K562 (cell line): ENCODE measurements at regions not wholly inside any gene's neighbourhood (a gene's known extent, or its start where the extent isn't known, plus 50 kb on each side); places are given as distances from the start of the nearest gene placed in this dataset.

Experiments used
- ETS2 ChIP-seq: IDR thresholded peaks from 2 replicates; pipeline ENCODE4 v1.6.1; 2016; ENCODE audit warnings: borderline replicate concordance, missing genetic modification characterization, mild to moderate bottlenecking, moderate library complexity, missing compliant biosample characterization; ENCODE audit not compliant: poor library complexity, severe bottlenecking
- HDAC8 ChIP-seq: fragments of 450-650 bp; IDR thresholded peaks from 2 replicates; pipeline ENCODE4 v1.6.1; 2016; ENCODE audit warnings: mild to moderate bottlenecking, missing genetic modification characterization, moderate library complexity, missing compliant biosample characterization
- HLTF ChIP-seq: fragments of 450-650 bp; IDR thresholded peaks from 2 replicates; pipeline ENCODE4 v1.6.1; 2016
- HMG20B ChIP-seq: fragments of 250-450 bp; sonication (Bioruptor Pico); IDR thresholded peaks from 2 replicates; pipeline ENCODE4 v1.5.0; 2021; ENCODE audit warnings: mild to moderate bottlenecking
- HSF4 ChIP-seq: fragments of 250-450 bp; sonication (Bioruptor Pico); IDR thresholded peaks from 2 replicates; pipeline ENCODE4 v2.1.2; 2022; ENCODE audit warnings: mild to moderate bottlenecking, moderate library complexity, borderline replicate concordance
- KDM4B ChIP-seq, 2 experiments: fragments of 450-650 bp in 1 of 2; sonication (generic) in 1 of 2; IDR thresholded peaks; 2 replicates each; pipeline ENCODE4 v1.6.1; 2016 to 2017; ENCODE audit warnings: borderline replicate concordance in 2 of 2, antibody characterized with exemption in 1 of 2, low read depth in 1 of 2, mild to moderate bottlenecking in 1 of 2
- KHSRP ChIP-seq: fragments of 450-650 bp; IDR thresholded peaks from 2 replicates; pipeline ENCODE4 v1.6.1; 2017
- KLF6 ChIP-seq: fragments of 250-450 bp; sonication (Bioruptor Pico); IDR thresholded peaks from 2 replicates; pipeline ENCODE4 v1.4.0; 2020; ENCODE audit warnings: mild to moderate bottlenecking, moderate library complexity, borderline replicate concordance
- MTF1 ChIP-seq: fragments of 250-450 bp; sonication (Bioruptor Pico); IDR thresholded peaks from 2 replicates; pipeline ENCODE4 v1.9.0; 2021; ENCODE audit warnings: moderate library complexity, mild to moderate bottlenecking, inconsistent platforms, borderline replicate concordance
- NFXL1 ChIP-seq: fragments of 450-650 bp; formaldehyde crosslinking; IDR thresholded peaks from 2 replicates; pipeline ENCODE4 v1.4.0; 2021; ENCODE audit warnings: mild to moderate bottlenecking
- PRMT5 ChIP-seq: sonication (generic); formaldehyde crosslinking; IDR thresholded peaks from 2 replicates; pipeline ENCODE4 v1.5.0; 2020; ENCODE audit warnings: missing genetic modification reagents
- PTTG1 ChIP-seq: fragments of 450-650 bp; IDR thresholded peaks from 2 replicates; pipeline ENCODE4 v1.6.1; 2016; ENCODE audit warnings: low read depth, mild to moderate bottlenecking, missing genetic modification characterization, missing compliant biosample characterization
- RNF2 ChIP-seq: sonication (generic); IDR thresholded peaks from 2 replicates; pipeline ENCODE4 v1.6.1; 2016
- SIN3A ChIP-seq, 2 experiments: fragments of 150-350 bp in 1 of 2; IDR thresholded peaks; 2 replicates each; pipeline ENCODE4 v1.6.1; 2011 to 2016; ENCODE audit warnings: borderline replicate concordance in 2 of 2, low read depth in 2 of 2, low read length in 2 of 2, mild to moderate bottlenecking in 2 of 2, moderate library complexity in 2 of 2; ENCODE audit not compliant: control insufficient read depth in 1 of 2
- SMAD4 ChIP-seq: fragments of 250-450 bp; sonication (Bioruptor Pico); conservative IDR thresholded peaks from 2 replicates; pipeline ENCODE4 v1.8.0; 2021; ENCODE audit warnings: inconsistent platforms, mild to moderate bottlenecking, moderate library complexity
- STAG1 ChIP-seq: sonication (generic); formaldehyde crosslinking; IDR thresholded peaks from 2 replicates; pipeline ENCODE4 v1.5.0; 2020; ENCODE audit warnings: missing genetic modification reagents, borderline replicate concordance
- TEAD2 ChIP-seq: fragments of 450-650 bp; IDR thresholded peaks from 2 replicates; pipeline ENCODE4 v1.6.1; 2016; ENCODE audit warnings: missing genetic modification characterization, control low read depth, missing compliant biosample characterization
- ZMIZ1 ChIP-seq, 2 experiments: fragments of 150-350 bp in 1 of 2; IDR thresholded peaks; 2 replicates each; pipeline ENCODE4 v1.6.1; 2012 to 2016; ENCODE audit warnings: low read depth in 2 of 2, low read length in 2 of 2, mild to moderate bottlenecking in 1 of 2, moderate library complexity in 1 of 2
- ZNF175 ChIP-seq: fragments of 200-800 bp; sonication (Bioruptor generic); IDR thresholded peaks from 2 replicates; pipeline ENCODE4 v1.6.1; 2016; ENCODE audit warnings: low read depth, mild to moderate bottlenecking, missing genetic modification characterization, missing compliant biosample characterization
- ZNF274 ChIP-seq: IDR thresholded peaks from 2 replicates; pipeline ENCODE4 v1.6.1; 2011; ENCODE audit warnings: low read depth, mild to moderate bottlenecking, low read length, moderate library complexity, borderline replicate concordance
- ZNF589 ChIP-seq: fragments of 200-800 bp; sonication (Bioruptor generic); IDR thresholded peaks from 2 replicates; pipeline ENCODE4 v1.6.1; 2016; ENCODE audit warnings: low read depth, missing genetic modification characterization, missing compliant biosample characterization
- TF ChIP-seq, protein P1 (sequence below), 2 experiments: fragments of 450-650 bp; IDR thresholded peaks; 2 replicates each; pipeline ENCODE4 v1.6.1; 2016
- TF ChIP-seq, protein P2 (sequence below): sonication (generic); formaldehyde crosslinking; IDR thresholded peaks from 2 replicates; pipeline ENCODE4 v1.9.0; 2022; ENCODE audit warnings: mild to moderate bottlenecking, missing genetic modification reagents

- peak in 1 of 2 experiments; percentile 98; a peak in 2 of 4 replicates for TF ChIP-seq ZMIZ1 (IDR thresholded peaks at IDR 0.05; ENCODE audit: low read depth in 2 of 2, low read length in 2 of 2)
- TF ChIP-seq KLF6 = peak; percentile 73; the same call in 1 of the 2 replicates
- TF ChIP-seq SMAD4 = peak; percentile 99
- TF ChIP-seq HSF4 (CRISPR knock-in tag) = no peak; the same call in 1 of the 2 replicates
- TF ChIP-seq ZNF589 (CRISPR knock-in tag) = peak; percentile 99
- no peak for TF ChIP-seq MTF1 (CRISPR knock-in tag)
- peak; percentile 91 for TF ChIP-seq HLTF
- TF ChIP-seq NFXL1 (CRISPR knock-in tag) = no peak
- peak; percentile 34; the same call in 1 of the 2 replicates for TF ChIP-seq PTTG1
- peak; percentile 92 for TF ChIP-seq KHSRP
- TF ChIP-seq KDM4B (IDR thresholded peaks at IDR 0.05; ENCODE audit: borderline replicate concordance in 2 of 2, low read depth in 1 of 2) = no peak
- TF ChIP-seq ETS2 (tag) = no peak
- peak; percentile 98 for TF ChIP-seq ZNF175 (CRISPR knock-in tag)
- no peak for TF ChIP-seq STAG1
- TF ChIP-seq ZNF274 = peak; percentile 87
- TF ChIP-seq, protein P1, sequence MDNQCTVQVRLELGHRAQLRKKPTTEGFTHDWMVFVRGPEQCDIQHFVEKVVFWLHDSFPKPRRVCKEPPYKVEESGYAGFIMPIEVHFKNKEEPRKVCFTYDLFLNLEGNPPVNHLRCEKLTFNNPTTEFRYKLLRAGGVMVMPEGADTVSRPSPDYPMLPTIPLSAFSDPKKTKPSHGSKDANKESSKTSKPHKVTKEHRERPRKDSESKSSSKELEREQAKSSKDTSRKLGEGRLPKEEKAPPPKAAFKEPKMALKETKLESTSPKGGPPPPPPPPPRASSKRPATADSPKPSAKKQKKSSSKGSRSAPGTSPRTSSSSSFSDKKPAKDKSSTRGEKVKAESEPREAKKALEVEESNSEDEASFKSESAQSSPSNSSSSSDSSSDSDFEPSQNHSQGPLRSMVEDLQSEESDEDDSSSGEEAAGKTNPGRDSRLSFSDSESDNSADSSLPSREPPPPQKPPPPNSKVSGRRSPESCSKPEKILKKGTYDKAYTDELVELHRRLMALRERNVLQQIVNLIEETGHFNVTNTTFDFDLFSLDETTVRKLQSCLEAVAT (IDR thresholded peaks at IDR 0.05) = peak in 1 of 2 experiments; percentile 96; a peak in 2 of 4 replicates
- no peak for TF ChIP-seq SIN3A (IDR thresholded peaks at IDR 0.05; ENCODE audit: borderline replicate concordance in 2 of 2, control insufficient read depth in 1 of 2, low read depth in 2 of 2, low read length in 2 of 2)
- TF ChIP-seq HMG20B = no peak
- no peak for TF ChIP-seq HDAC8 (tag)
- TF ChIP-seq RNF2 = peak; percentile 94
- no peak; the same call in 1 of the 2 replicates for TF ChIP-seq TEAD2 (tag)
- TF ChIP-seq, protein P2, sequence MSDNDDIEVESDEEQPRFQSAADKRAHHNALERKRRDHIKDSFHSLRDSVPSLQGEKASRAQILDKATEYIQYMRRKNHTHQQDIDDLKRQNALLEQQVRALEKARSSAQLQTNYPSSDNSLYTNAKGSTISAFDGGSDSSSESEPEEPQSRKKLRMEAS (CRISPR knock-in tag) = no peak
- no peak for TF ChIP-seq PRMT5 (CRISPR knock-in tag)
Measured at GRCh38 chr12:92403210-92404175, 257.8 kb upstream of the BTG1 start (continued).
